B cell (primary cell): ENCODE measurements at regions not wholly inside any gene's neighbourhood (a gene's known extent, or its start where the extent isn't known, plus 50 kb on each side); places are given as distances from the start of the nearest gene placed in this dataset.

ENCODE experiments used
- ATAC-seq: fragments of 200-7000 bp; cut with Tn5 transposase; one replicate; pipeline ENCODE4 v1.10.0; 2021; ENCODE audit warnings: low read depth, mild to moderate bottlenecking, moderate number of reproducible peaks, moderate library complexity
- CTCF ChIA-PET: fragments of 350-600 bp; sonication (Branson Sonifier 250); formaldehyde crosslinking; loops from one replicate; lab custom pipeline; 2021; ENCODE audit warnings: antibody characterized with exemption, inconsistent platforms; lab: Charles Lee
- POLR2A ChIA-PET: fragments of 350-600 bp; sonication (Branson Sonifier 250); formaldehyde crosslinking; loops from one replicate; lab custom pipeline; 2021; ENCODE audit warnings: antibody characterized with exemption; lab: Charles Lee
- DNase-seq: peaks from one replicate; pipeline ENCODE4 v3.0.0; 2013
- H2AFZ ChIP-seq: 2 replicates; pipeline ENCODE4 v1.6.1; 2012; ENCODE audit warnings: mild to moderate bottlenecking, low read depth, low read length; ENCODE audit not compliant: insufficient read depth, poor library complexity, severe bottlenecking
- H3K27ac ChIP-seq, 2 donors: 1 replicate in 1 of 2; 2 replicates in 1 of 2; pipeline ENCODE4 v1.5.1; 2012 to 2013; ENCODE audit warnings: low read length in 2 of 2, mild to moderate bottlenecking in 2 of 2, moderate library complexity in 1 of 2
- H3K27me3 ChIP-seq, 4 experiments: fragments of 200-600 bp in 1 of 4; sonication (generic) in 1 of 4; replicated peaks in 1 of 4; 1 replicate in 2 of 4; 2 replicates in 2 of 4; pipeline versions ENCODE4 v1.6.1 to v1.7.0; 2013 to 2016; ENCODE audit warnings: low read length in 3 of 4, mild to moderate bottlenecking in 2 of 4, mixed read lengths in 1 of 4, moderate library complexity in 1 of 4; ENCODE audit not compliant: insufficient read depth in 4 of 4, control insufficient read depth in 3 of 4; ENCODE audit errors: control extremely low read depth in 1 of 4
- H3K36me3 ChIP-seq, 2 experiments: replicated peaks in 1 of 2; 1 replicate in 1 of 2; 2 replicates in 1 of 2; pipeline versions ENCODE4 v1.6.1 to v1.7.1; 2013; ENCODE audit warnings: low read length in 1 of 2; ENCODE audit not compliant: insufficient read depth in 2 of 2, control insufficient read depth in 1 of 2; ENCODE audit errors: control extremely low read depth in 1 of 2, extremely low read depth in 1 of 2
- H3K4me1 ChIP-seq, 2 donors: fragments of 200-600 bp in 1 of 2; sonication (generic) in 1 of 2; 1 replicate in 1 of 2; 2 replicates in 1 of 2; pipeline versions ENCODE4 v1.5.1 to v1.6.1; 2013 to 2017; ENCODE audit warnings: low read length in 2 of 2; ENCODE audit not compliant: control insufficient read depth in 2 of 2, insufficient read depth in 2 of 2
- H3K4me2 ChIP-seq: replicated peaks from 2 replicates; pipeline ENCODE3; 2012; ENCODE audit warnings: mild to moderate bottlenecking, low read depth, low read length; ENCODE audit not compliant: poor library complexity, severe bottlenecking
- H3K4me3 ChIP-seq, 5 experiments: fragments of 200-600 bp in 1 of 5; sonication (generic) in 1 of 5; 1 replicate in 3 of 5; 2 replicates in 2 of 5; pipeline versions ENCODE4 v1.5.1 to v1.7.0; 2011 to 2016; ENCODE audit warnings: low read length in 4 of 5, mild to moderate bottlenecking in 4 of 5, low read depth in 2 of 5, control low read depth in 1 of 5, moderate library complexity in 1 of 5; ENCODE audit not compliant: insufficient read depth in 1 of 5; ENCODE audit errors: control extremely low read depth in 1 of 5, extremely low read depth in 1 of 5
- H3K79me2 ChIP-seq: fragments of 200-600 bp; sonication (generic); one replicate; pipeline ENCODE4 v1.6.0; 2016; ENCODE audit warnings: low read length; ENCODE audit not compliant: control insufficient read depth, insufficient read depth
- H3K9ac ChIP-seq: fragments of 200-600 bp; sonication (generic); 2 replicates; pipeline ENCODE4 v1.6.1; 2017; ENCODE audit warnings: mild to moderate bottlenecking, low read length, moderate library complexity
- H3K9me3 ChIP-seq, 3 donors: one replicate each; pipeline versions ENCODE4 v1.6.1 to v1.7.1; 2013; ENCODE audit warnings: low read length in 2 of 3; ENCODE audit not compliant: control insufficient read depth in 2 of 3, insufficient read depth in 1 of 3; ENCODE audit errors: control extremely low read depth in 1 of 3
- H4K20me1 ChIP-seq: 2 replicates; pipeline ENCODE4 v1.6.0; 2012; ENCODE audit warnings: mild to moderate bottlenecking, low read length; ENCODE audit not compliant: insufficient read depth, control insufficient read depth, poor library complexity, severe bottlenecking
- H3K27ac Mint-ChIP-seq: one replicate; pipeline ENCODE4 v1.8.0; 2021; ENCODE audit warnings: mixed read lengths
- H3K27me3 Mint-ChIP-seq: one replicate; pipeline ENCODE4 v1.8.0; 2021; ENCODE audit warnings: mixed read lengths
- H3K4me1 Mint-ChIP-seq: one replicate; pipeline ENCODE4 v1.8.0; 2021; ENCODE audit warnings: mixed read lengths
- H3K4me3 Mint-ChIP-seq: one replicate; pipeline ENCODE4 v1.8.0; 2021; ENCODE audit warnings: mixed read lengths
- H3K9me3 Mint-ChIP-seq: one replicate; pipeline ENCODE4 v1.8.0; 2022; ENCODE audit warnings: mixed read lengths; ENCODE audit not compliant: insufficient read depth
- EZH2 ChIP-seq: IDR thresholded peaks from 2 replicates; pipeline ENCODE4 v1.6.1; 2012; ENCODE audit warnings: borderline replicate concordance, low read depth, mild to moderate bottlenecking, moderate library complexity, low read length; ENCODE audit not compliant: insufficient read depth, poor library complexity, severe bottlenecking
- WGBS: methylation state at CpG from one replicate; pipeline ENCODE4 v1.1.5; 2013; ENCODE audit warnings: missing lambda C conversion rate; ENCODE audit not compliant: insufficient coverage; 5-methylcytosine and 5-hydroxymethylcytosine counted together
- intact Hi-C: fragments of 100-400 bp; cut with micrococcal nuclease; formaldehyde crosslinking; loops from one replicate; pipeline ENCODE4 v1.10.0; 2022
- TF ChIP-seq, protein P1 (sequence below): fragments of 200-600 bp; IDR thresholded peaks from one replicate; pipeline ENCODE4 v1.8.0; 2022; ENCODE audit warnings: antibody characterized with exemption, mild to moderate bottlenecking

DNA sequence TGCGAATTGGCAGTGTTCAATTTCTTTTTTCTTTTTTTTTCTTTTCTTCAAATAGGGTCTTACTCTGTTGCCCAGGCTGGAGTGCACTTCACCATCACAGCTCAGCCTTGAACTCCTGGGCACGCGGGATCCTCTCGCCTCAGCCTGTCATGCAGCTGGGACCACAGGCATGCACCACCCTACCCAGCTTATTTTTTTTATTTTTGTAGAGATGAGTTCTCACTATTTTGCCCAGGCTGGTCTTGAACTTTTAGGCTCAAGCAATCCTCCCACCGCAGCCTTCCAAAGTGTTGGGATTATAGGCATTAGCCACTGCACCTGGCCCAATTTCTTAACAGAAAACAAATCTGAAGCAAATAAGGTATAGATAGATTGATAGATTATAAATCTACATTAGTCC is 69.3 kb downstream of the SKIDA1 start:
- H3K9me3 ChIP-seq = peaks cover 0 to 8% (median 0%) of the 10 kb centered on the region in 3 donors
- peaks cover 3% of the 10 kb centered on the region for H3K27me3 Mint-ChIP-seq
- intact Hi-C loops = no loop called here
- no peaks in the 10 kb centered on the region for H3K4me1 ChIP-seq
- DNase-seq = no peak
- no peak overlapping the region for H3K4me3 ChIP-seq
- no peak for TF ChIP-seq EZH2
- TF ChIP-seq, protein P1, sequence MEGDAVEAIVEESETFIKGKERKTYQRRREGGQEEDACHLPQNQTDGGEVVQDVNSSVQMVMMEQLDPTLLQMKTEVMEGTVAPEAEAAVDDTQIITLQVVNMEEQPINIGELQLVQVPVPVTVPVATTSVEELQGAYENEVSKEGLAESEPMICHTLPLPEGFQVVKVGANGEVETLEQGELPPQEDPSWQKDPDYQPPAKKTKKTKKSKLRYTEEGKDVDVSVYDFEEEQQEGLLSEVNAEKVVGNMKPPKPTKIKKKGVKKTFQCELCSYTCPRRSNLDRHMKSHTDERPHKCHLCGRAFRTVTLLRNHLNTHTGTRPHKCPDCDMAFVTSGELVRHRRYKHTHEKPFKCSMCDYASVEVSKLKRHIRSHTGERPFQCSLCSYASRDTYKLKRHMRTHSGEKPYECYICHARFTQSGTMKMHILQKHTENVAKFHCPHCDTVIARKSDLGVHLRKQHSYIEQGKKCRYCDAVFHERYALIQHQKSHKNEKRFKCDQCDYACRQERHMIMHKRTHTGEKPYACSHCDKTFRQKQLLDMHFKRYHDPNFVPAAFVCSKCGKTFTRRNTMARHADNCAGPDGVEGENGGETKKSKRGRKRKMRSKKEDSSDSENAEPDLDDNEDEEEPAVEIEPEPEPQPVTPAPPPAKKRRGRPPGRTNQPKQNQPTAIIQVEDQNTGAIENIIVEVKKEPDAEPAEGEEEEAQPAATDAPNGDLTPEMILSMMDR = no peak
- H3K9me3 Mint-ChIP-seq = no peaks in the 10 kb centered on the region
- H3K4me3 Mint-ChIP-seq = no peak overlapping the region
- no peaks in the 10 kb centered on the region for H3K4me1 Mint-ChIP-seq
- H3K9ac ChIP-seq = no peak overlapping the region
- H3K36me3 ChIP-seq = no peaks in the 10 kb centered on the region
- no peak overlapping the region for H3K27ac ChIP-seq
- no peak overlapping the region for H3K4me2 ChIP-seq
- H3K27ac Mint-ChIP-seq = no peak overlapping the region
- H2AFZ ChIP-seq = no peak overlapping the region
- H3K27me3 ChIP-seq = no peaks in the 10 kb centered on the region
- WGBS = no CpG with 5 or more reads among the region's 5 CpGs
- CTCF ChIA-PET = no interaction called here
- POLR2A ChIA-PET = no interaction called here
- ATAC-seq = no peak
- H4K20me1 ChIP-seq = no peaks in the 10 kb centered on the region
- H3K79me2 ChIP-seq = no peaks in the 10 kb centered on the region

GRCh38 chr10:21452203-21452602 is 73.3 kb downstream of the SKIDA1 start:
- H3K4me3 ChIP-seq = no peak overlapping the region
- WGBS = no CpG with 5 or more reads among the region's 3 CpGs
- DNase-seq (no peak), ATAC-seq (no peak)
- no peaks in the 10 kb centered on the region for H3K79me2 ChIP-seq
- Mint-ChIP-seq H3K27ac (no peak overlapping the region), H3K4me1 (no peaks in the 10 kb centered on the region), H3K4me3 (no peak overlapping the region), H3K9me3 (no peaks in the 10 kb centered on the region), H3K27me3 (peaks cover 3% of the 10 kb centered on the region)
- no peak overlapping the region for H3K9ac ChIP-seq
- no peak overlapping the region for H3K27ac ChIP-seq
- ChIA-PET POLR2A (interaction anchor here (0.6 kb wide), 1 partner anchor 244 kb away, joined by 3 read pairs; no protein-coding TSS in a partner anchor), CTCF (no interaction called here)
- TF ChIP-seq, protein P1 = no peak
- no peak for TF ChIP-seq EZH2
- no peak overlapping the region for H3K4me2 ChIP-seq
- H3K4me1 ChIP-seq = no peaks in the 10 kb centered on the region
- peaks cover 0 to 9% (median 0%) of the 10 kb centered on the region in 3 donors for H3K9me3 ChIP-seq
- intact Hi-C loops = no loop called here
- H3K36me3 ChIP-seq = no peaks in the 10 kb centered on the region
- H4K20me1 ChIP-seq = no peaks in the 10 kb centered on the region
- no peak overlapping the region for H2AFZ ChIP-seq
- H3K27me3 ChIP-seq = no peaks in the 10 kb centered on the region
